NCI-H524 treated with DMSO at 0.1 percent for 48 hours (cell line): ENCODE measurements at regions not wholly inside any gene's neighbourhood (a gene's known extent, or its start where the extent isn't known, plus 50 kb on each side); places are given as distances from the start of the nearest gene placed in this dataset.

Experiments used
- DNase-seq: peaks from one replicate; lab custom pipeline; 2025; lab: John Stamatoyannopoulos, UW

DNA sequence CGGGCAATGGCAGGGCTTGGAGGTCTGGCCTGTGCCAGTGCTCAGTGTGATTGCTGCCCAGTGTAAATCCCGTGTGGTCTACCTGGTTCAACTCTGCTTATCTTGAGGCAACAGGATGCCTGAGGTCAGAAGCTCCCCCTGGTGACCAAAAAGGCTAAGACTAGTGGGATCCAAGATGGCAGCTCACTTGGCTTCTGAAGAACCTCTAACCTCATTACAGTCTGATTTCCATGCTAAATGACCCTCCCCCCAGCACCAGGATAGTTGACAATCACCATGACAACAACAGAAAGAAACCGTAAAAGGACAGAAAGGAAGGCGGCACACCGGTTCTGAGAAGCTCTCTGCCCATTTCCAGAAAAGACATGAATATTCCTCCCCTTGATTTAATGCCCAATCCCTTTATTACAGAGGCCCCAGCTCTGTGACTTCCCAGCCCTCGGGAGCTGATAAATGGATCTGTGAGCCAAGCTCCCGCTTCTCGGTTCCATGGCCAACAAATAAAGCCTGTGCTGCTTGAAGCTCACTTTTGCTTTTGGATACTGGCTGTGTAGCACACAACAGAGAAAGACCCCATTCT is 398.4 kb downstream of the CTTN start:
- DNase-seq, result no peak

DNA sequence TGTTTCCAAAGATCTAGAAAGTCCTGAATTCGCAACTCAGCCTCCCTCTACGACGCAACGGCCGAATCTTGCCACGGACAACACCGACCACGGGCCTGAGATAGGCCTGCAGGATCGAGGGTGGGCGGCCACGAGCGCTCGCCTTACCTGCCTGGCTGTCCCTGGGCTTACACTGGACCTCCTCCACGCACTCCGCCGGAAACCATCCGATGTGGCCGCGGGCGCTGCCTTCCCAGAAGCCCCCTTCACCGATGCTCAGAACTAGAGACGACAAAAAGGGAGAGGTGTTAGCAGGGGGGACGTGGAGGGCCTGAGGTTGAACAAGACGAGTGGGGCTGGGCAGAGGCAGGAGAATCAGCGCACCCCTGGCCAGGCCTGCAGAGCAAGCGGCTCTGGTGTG is 400.0 kb downstream of the CTTN start:
- no peak for DNase-seq

DNA sequence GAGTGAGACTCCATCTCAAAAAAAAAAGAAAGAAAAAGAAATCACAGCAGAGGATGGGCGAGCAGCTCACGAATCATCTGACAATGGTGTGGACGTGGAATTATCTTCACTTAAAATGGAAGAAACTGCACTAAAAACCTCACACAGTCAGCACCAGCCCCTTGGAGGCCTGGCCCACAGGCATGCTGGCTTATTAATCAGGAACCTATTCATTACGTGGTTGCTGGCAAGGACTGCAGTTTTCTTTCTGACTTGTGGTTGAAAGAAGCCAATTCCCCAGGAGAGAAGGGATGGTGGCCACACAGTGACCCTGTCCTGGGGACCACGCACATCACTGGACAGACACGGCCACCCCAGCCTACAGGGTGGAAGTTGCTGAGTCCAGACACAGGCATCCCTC is 401.1 kb downstream of the CTTN start:
- no peak for DNase-seq

DNA sequence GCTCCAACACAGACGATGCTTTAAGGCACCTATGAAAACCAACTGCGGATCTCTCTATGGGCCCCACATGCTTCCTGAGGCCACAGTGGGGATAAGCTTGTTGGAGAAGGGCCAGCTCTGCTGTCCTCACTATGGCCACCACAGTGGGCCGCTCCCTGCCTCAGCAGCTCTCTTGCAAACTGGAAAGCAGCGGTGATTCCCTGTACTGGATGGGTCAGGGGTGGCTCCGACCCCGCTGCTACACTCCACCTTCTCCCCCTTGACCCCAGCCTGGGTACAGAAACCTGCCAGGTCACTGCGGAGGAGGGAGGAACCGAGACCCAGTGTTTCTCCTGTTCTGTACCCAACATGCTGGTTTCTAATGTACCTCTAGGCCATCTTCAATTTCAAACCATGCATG is 403.9 kb downstream of the CTTN start:
- DNase-seq, result no peak

DNA sequence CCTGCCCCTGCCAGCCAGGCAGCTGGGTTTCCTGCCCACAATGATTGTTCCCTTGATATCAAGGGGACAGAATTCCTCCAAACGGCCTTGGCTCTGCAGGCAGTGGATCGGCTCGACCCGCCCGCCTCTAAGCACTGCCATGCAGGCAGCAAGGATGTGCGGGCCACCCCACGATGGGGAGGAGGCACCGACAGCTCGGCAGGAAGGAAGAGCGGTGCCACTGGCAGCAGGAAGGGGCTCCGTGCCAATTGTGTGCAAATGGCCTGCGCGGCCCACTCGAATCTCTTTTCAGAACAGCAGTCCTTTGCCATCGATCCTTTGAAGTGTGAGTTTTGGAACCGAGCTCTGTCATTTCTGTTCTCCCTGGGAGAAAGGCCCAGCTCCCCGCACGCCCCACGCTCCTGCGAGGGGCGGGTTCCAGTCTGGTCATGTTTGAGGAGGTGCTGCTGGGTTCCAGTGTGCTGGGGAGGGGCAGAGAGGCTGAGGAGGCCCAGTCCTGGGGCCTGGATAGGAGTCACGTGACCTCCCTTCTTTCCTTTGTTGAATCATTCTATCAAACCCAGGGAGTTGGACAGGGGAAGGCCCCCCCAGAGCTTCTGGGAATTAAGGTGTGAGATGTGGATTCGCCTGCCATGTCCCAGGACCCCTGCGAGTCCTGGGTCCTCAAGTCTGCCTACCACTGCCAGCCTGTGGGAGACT is 406.0 kb downstream of the CTTN start:
- DNase-seq, result no peak

DNA sequence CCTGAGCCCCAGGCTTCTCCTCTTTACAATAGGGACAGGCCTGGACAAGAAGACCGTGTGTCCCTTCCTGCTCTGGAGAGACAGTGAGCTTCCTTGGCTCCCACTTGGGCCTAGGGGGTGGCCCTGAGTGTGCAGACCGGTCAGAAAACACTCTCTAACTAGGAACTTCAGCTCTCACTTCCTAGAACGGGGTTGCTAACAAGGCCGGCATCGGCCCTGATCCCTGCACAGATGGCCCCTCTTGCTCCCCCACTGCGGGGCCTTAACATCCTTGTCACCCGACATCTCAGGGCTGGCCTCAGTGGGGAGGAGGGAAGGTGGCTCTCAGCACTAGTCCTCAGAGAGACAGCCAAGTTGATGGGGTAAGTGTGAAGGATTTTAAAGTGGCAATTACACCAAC is 406.9 kb downstream of the CTTN start:
- no peak for DNase-seq

DNA sequence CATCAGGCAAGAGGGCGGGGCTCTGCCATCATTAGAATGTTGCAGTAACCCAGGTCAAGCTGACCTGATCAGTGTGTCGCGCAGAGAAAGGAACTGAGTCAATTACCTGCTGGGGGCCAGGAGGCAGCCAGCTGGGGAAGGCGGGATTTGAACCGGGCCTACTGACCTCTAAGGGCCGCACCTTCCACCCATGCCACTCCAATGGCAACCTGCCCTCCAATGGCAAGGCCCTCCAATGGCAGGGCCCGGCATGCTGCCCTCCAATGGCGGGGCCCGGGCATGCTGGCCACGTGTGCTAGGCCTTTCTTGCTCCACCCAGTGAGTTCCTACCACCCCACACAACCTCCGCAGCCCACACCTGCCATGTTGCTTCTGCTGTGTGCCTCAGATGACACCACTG is 407.6 kb downstream of the CTTN start:
- DNase-seq, result no peak

DNA sequence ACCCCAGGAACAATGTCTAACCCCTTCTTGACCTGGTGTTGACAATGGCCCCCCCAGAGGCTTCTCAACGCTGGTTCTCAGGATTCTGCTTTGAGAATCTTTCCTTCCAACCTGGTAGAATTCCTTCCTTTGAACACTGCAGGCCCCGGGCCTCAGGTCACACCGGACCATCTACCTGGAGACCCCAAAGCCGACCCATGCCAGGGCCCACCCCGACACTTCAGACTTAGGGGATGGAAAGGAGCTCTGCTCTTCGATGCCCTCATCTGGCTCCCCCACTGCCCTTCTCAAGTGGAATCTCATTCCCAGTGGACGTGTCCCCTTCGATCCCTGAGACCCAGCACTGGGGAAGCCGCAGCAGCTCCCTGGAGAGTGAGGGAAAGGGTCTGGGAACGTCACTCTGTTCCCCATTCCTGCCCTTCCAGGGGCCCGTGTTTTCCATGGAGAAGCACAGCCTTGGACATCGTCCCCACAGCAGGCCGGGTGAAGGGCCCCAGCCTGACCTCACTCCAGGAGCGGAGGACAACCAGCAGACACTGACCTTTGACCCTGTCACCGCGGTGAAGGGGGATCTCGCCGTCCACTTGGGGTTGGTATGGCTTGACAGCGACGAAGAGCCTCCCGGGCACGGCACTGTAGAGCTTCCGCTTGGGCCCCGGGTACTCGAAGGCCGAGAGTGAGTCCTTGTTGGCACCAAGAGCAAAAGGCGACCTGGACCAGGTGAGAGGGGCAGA is 408.3 kb downstream of the CTTN start:
- DNase-seq, result no peak

DNA sequence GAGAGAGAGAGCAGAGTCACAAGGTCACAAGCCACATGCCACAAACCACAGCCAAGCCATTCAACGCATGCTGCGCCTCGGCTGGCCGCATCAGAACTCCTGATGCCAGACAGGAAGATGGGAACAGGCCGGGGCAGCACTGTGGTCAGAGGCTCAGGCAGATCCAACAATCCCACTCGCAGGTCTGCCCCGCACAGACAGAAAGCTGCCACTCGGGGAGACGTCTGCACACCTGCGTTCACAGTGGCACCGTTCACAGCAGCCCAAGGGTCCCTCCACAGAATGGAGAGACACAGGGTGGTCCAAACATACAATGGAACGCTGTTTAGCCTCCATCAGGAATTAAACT is 408.8 kb downstream of the CTTN start:
- no peak for DNase-seq

DNA sequence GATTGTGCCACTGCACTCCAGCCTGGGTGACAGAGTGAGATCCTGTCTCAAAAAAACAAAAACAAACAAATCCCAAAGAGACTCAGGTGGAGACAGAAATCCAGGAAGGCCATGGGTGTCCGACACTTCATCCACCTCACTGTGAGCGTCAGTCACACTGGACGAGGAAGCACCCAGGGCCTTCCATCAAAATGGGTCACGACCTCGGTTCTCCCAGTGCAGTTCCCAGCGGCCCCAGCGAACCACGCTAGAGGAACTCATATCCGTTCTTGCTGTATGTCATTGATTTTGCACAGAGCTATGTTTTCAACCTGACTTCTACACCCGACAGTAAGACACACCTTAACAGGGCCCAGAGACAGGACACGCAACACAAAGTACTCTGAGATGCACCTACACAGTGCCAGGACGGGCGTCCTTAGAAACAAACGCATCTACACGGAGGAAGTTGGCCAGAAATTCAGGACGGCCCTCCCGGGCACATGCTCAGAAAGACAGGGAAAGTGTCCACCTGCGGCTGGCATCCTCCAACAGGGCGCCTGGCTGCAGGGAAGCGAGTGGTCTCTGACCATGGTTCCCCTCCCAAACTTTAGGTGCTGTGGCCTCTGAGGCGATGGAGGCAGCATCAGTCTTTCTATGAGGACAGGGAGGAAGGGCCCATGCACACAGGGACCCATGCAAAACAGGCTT is 410.5 kb downstream of the CTTN start:
- DNase-seq, result no peak

DNA sequence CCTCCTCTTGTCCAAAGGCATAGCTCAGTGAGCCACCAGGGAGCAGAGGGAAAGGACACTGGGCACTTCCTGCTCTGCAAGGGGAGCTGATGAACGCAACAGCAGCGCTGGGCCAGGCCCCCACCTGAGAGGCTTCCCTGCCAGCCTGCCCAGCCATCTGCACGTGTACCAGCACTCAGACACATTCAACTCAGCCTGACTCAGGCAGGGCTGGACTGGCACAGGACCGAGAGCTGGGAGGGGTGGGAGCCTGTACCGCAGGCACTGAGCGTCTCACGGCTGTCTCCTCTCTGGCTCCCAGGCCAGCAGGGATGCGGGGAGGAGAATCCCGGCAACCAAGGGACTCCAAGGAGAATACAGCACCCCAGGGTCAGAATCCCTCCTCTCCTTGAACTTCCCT is 411.8 kb downstream of the CTTN start:
- no peak for DNase-seq

DNA sequence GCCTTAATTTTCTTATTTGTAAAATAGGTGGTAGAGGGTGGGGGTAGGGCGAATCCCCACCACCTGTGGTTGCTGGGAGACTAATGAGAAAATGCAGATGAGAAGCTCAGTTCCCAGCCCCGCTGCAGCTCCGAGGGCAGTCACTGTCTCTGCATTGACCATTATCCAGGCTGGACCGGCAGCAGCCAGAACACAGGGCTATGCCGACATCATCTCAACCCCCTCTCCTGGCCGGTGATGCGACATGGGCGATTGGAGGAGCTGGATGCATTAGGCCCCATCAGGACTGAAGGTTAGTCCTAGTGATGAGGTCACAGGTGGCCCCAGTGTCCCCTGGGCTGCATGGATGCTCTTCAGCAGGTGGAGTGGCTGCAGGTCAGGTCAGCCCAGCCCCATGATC is 412.4 kb downstream of the CTTN start:
- no peak for DNase-seq

DNA sequence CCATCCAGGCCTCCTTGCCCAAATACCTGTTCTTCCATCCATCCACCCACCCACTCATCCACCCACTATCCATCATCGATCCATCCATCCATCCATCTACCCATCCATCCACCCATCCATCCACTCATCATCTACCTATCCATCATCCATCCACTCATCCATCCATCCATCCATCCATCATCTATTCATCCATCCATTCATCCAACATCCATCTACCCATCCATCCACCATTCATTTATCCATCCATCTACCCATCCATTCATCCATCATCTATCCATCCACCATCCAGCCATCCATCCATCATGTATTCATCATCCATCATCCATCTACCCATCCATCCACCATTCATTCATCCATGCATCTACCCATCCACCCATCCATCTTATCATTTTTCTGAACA is 413.2 kb downstream of the CTTN start:
- no peak for DNase-seq

DNA sequence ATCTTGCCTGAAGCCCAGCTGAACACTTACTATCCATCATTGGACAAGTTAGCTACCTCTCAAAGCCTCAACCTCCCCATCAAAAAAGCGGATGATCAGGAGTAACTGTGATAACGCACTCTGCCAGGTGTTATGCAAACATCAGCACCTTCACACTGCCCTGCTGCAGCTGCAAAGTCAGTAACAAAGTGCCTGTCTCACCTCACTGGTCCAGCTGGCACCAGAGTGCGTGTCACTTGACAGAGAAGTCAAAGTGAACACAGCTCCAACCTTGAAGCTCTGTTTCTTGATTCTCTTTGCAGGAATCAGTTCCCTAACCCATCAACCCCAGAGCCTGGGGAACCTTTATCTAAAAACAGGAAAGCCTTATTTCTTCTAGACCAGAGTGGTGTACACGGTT is 413.6 kb downstream of the CTTN start:
- no peak for DNase-seq

DNA sequence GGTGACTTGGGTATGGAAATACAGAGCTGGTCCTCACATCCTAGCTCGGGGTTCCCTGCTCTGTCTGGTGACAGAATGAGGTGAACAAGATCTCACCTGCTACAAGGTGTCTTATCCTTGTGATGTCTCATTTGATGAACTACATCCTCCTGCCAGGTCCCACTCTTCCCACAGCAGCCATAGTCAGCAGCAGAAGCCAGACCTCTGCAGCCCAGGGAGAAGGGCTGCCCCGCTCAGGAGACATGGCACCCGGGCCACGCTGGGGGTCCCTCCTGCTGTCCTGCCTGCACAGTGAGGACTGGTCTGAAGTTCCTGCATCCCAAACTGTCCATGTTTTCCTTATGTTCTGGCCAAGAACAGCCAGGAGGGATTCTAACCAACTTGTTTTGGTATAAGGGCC is 414.1 kb downstream of the CTTN start:
- no peak for DNase-seq

DNA sequence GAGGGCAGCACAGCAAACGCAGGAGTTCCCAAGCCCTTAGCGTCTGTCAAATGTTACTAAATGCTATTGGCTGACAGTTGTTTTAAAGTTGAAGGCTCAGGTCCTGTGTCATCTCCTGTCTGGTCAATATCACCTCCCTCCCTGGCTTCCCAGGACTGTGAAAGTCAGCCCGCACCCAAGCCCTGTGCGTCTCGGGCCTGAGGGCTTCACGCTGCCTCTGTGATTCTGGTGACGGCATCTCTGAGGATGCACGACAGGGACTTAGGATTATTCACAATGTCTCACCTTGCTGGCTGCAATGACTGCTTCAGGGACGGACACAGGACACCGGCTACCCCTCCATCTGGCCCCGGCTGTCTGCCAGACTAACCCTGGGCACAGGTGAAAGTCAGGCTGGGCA is 415.3 kb downstream of the CTTN start:
- DNase-seq, result no peak

DNA sequence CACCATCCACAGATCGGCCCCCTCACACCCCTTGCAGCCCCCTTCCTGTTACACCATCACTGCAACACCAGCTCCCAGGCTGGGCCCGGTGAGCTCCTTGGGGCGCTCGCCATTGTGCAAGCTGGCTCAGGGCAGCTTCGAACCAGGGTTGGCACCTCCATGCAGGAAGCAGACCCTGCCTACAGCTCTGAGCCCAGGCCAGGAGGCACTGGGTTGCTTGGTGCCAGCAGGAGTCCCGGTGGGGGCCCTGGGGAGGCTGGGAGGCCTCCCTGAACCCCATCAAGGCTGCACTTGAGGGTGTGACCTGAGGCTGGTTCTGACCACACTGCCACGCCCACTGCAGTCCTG is 417.1 kb downstream of the CTTN start:
- DNase-seq, result no peak

DNA sequence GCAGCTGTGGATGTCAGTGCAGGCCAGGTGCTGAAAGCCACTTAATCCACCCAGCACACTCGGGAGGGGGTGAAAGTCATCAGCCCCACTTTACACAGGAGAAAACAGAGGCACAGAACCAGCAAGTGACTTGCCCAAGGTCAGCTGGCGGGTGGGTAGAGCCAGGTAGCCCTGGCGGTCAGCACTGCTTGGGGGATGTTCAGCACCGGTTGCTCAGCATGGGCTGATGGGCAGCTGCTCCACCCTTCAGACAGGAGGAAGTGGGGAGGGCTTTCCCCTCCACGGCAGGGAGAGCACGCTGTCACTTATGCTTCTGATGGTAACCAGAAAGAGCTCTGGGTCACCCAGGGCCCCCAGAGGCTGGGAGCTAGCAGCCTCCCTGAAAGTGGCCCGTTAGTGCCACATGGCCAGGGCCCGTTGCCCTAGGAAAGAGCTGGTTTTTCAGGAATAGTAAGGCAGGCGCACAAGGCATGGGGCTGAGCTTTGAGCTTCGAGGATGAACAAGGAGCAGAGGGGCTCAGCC is 417.9 kb downstream of the CTTN start:
- DNase-seq, result no peak

DNA sequence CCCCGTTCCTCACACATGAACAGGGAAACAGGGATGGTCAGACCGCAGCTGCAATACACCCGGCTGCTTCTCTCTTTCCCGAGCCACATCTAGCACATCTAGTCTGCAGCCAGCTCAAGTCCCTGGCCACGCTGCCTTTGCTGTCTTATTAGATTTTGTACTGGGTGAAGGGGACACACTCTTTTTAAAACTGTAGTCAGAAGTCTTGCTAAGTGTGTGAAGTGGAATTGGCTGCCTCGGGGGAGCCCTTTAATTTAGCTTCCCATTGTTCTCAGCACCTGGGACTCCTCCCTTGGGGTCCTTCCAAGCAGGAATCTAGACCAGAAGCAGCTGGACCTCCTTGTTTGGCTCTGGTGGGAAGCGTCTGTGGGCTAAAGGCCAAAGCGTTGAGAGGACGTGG is 420.0 kb downstream of the CTTN start:
- no peak for DNase-seq

DNA sequence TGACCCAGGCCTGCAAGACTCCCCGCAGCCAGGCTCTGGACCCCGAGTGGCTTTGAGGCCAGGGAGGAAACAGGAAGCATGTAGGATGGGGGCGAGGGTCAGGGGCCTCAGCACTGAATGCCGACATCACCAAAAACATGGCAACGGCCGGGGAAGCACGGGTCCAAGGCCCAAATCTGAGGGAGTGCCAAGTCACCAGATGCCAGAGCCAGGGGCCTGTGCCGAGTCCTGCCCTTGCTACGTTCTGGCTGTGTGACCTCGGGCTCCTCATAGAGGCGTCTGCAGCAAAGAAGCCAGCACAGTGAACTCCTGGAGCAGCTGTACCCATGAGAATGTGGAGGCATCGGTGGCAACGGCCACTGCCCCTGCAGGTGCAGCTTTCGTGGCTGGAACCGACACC is 420.7 kb downstream of the CTTN start:
- DNase-seq, result no peak

DNA sequence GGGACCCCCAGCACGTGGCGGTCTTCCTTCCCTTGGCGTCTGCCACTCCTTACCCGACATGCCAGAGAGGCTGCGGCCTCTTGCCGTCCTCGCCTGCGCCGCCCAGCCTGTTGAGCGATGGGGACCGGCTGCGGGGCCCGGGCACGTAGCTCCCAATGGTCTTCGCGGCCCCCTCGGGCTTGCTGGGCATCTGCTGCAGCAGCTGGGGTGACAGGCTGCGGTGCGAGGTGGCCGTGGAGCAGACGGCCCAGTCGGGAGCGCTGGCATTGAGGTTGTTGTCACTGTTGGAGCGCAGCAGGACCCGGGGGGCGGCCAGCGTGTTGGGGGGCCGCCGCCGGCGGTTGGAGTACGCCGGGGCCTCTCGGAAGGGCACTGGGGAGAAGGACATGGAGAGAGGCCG is 422.0 kb downstream of the CTTN start:
- DNase-seq, result no peak

DNA sequence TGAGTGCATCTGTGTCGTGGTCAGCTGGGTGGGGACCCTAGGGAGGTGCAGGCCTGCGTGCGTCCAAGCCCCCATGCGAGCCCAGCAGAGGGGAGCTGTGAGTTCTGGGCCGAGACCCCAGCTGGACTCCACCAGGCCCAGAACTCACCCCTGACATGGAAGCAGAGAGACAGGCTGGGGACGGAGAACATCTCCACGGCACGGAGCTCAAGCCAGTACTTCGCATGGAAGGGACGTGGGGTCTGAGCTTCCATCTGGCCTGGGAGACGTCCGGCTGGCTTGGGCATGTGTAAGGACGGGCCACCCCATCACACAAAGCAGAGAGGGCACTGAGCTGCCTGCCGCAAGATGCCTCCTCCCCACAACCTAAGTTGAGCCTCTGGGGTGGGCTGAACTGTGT is 422.4 kb downstream of the CTTN start:
- DNase-seq, result no peak

DNA sequence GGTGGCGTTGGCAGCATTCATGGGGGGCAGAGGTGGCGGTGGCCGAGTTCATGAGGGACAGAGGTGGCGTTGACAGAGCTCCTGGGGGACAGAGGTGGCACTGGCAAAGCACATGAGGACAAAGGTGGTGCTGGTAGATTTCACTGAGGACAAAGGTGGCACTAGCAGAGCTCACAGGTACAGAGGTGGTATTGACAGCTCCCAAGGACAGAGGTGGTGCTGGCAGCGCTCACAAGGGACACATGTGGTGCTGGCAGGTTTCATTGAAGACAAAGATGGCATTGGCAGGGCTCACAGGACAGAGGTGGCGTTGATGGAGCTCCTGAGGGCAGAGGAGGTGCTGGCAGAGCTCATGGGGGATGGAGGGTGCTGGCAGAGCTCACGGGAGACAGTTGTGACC is 425.4 kb downstream of the CTTN start:
- no peak for DNase-seq
